Suppressor macrophage treated with lipopolysaccharide for 4 hours (primary cell): ENCODE measurements at regions not wholly inside any gene's neighbourhood (a gene's known extent, or its start where the extent isn't known, plus 50 kb on each side); places are given as distances from the start of the nearest gene placed in this dataset.

Experiments
- DNase-seq: peaks from one replicate; pipeline ENCODE4 v3.0.0-alpha.2; 2020

GRCh38 chr12:19021646-19022045 is 107.9 kb upstream of the PLEKHA5 start:
- DNase-seq: no peak

- no peak for DNase-seq
Observed at GRCh38 chr12:19025582-19025981, 104.0 kb upstream of the PLEKHA5 start.

GRCh38 chr12:19026034-19026433 is 103.5 kb upstream of the PLEKHA5 start:
- DNase-seq: no peak

GRCh38 chr12:19026614-19027488 is 102.7 kb upstream of the PLEKHA5 start:
- no peak for DNase-seq

- DNase-seq: no peak
Observed at GRCh38 chr12:19030180-19030579, 99.4 kb upstream of the PLEKHA5 start.

GRCh38 chr12:19030603-19031002 is 98.9 kb upstream of the PLEKHA5 start:
- no peak for DNase-seq

- no peak for DNase-seq
Observed at GRCh38 chr12:19031032-19031431, 98.5 kb upstream of the PLEKHA5 start.

GRCh38 chr12:19032826-19033225 is 96.7 kb upstream of the PLEKHA5 start:
- DNase-seq: no peak

GRCh38 chr12:19033244-19033643 is 96.3 kb upstream of the PLEKHA5 start:
- DNase-seq: no peak

GRCh38 chr12:19034937-19035336 is 94.6 kb upstream of the PLEKHA5 start:
- no peak for DNase-seq

GRCh38 chr12:19035536-19035935 is 94.0 kb upstream of the PLEKHA5 start:
- DNase-seq: no peak

GRCh38 chr12:19036673-19037357 is 92.7 kb upstream of the PLEKHA5 start:
- no peak for DNase-seq

GRCh38 chr12:19038209-19038608 is 91.3 kb upstream of the PLEKHA5 start:
- no peak for DNase-seq

GRCh38 chr12:19039515-19039914 is 90.0 kb upstream of the PLEKHA5 start:
- no peak for DNase-seq

- DNase-seq: no peak
Observed at GRCh38 chr12:19042221-19042620, 87.3 kb upstream of the PLEKHA5 start.

- DNase-seq: no peak
Observed at GRCh38 chr12:19044430-19044829, 85.1 kb upstream of the PLEKHA5 start.

- no peak for DNase-seq
Observed at GRCh38 chr12:19044891-19045290, 84.6 kb upstream of the PLEKHA5 start.

GRCh38 chr12:19045426-19045825 is 84.1 kb upstream of the PLEKHA5 start:
- no peak for DNase-seq

GRCh38 chr12:19048943-19049342 is 80.6 kb upstream of the PLEKHA5 start:
- no peak for DNase-seq

GRCh38 chr12:19052689-19053088 is 76.8 kb upstream of the PLEKHA5 start:
- no peak for DNase-seq

GRCh38 chr12:19053218-19053617 is 76.3 kb upstream of the PLEKHA5 start:
- no peak for DNase-seq

GRCh38 chr12:19054035-19054434 is 75.5 kb upstream of the PLEKHA5 start:
- no peak for DNase-seq

- DNase-seq: no peak
Observed at GRCh38 chr12:19055589-19055988, 73.9 kb upstream of the PLEKHA5 start.
